ENCODE measurements at regions not wholly inside any gene's neighbourhood (a gene's known extent, or its start where the extent isn't known, plus 50 kb on each side); places are given as distances from the start of the nearest gene placed in this dataset.

DNA sequence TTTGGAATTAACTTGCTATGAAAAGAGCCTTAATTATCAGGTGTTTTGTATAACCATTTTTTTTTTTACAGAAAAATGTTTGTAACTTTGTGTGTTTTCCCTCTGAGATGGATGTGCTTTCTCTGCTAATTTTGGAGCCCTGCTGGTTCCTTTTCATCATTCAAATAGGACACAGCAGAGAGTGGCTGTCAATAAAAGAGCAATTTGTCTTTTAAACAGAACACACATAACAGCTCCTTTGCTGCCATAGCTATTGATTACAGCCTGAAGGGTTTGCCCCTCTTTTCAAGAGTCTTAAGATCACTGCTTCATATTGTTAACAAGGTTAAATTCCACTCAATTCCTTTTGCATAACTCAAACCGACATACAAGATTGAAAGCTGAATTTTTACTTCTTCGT is 187.2 kb upstream of the MBL2 start:
- H3K36me3 Mint-ChIP-seq (ENCODE audit: low read depth) = no peaks in the 10 kb centered on the region
- H3K27me3 Mint-ChIP-seq (ENCODE audit: low read depth) = no peaks in the 10 kb centered on the region
- no peak overlapping the region for H3K27ac Mint-ChIP-seq
- TF ChIP-seq CTCF (IDR thresholded peaks at IDR 0.05; ENCODE audit: unreplicated experiment in 3 of 3) = no peak
- no peak overlapping the region for H3K4me3 Mint-ChIP-seq
- peaks cover 31% of the 10 kb centered on the region for H3K4me1 Mint-ChIP-seq
- H3K9me3 Mint-ChIP-seq = no peaks in the 10 kb centered on the region

DNA sequence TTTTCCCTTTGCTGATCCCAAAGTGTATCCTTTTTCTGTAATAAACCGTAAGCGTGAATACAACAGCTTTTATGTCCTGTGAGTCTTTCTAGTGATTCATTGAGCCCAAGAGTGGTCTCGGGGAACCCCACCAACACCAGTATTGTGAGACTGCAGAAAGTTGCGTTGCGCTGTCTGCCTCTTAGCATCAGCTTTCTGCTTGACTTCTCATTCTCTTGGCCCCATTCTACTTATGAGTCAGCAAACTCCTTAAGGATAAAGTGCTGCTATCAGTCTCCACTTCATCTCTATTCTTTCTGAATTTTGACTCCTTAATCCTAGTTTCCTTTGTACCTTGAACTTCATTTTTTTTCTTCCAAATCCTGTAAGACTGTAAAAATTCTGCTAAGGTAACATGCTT is 184.3 kb upstream of the MBL2 start:
- no peak overlapping the region for H3K4me3 Mint-ChIP-seq
- no peaks in the 10 kb centered on the region for H3K27me3 Mint-ChIP-seq (ENCODE audit: low read depth)
- TF ChIP-seq CTCF (IDR thresholded peaks at IDR 0.05; ENCODE audit: unreplicated experiment in 3 of 3) = no peak
- H3K27ac Mint-ChIP-seq = peak overlapping the region; percentile 37 to 70 (median 52)
- no peaks in the 10 kb centered on the region for H3K9me3 Mint-ChIP-seq
- no peaks in the 10 kb centered on the region for H3K36me3 Mint-ChIP-seq (ENCODE audit: low read depth)
- H3K4me1 Mint-ChIP-seq = peaks cover 43% of the 10 kb centered on the region

DNA sequence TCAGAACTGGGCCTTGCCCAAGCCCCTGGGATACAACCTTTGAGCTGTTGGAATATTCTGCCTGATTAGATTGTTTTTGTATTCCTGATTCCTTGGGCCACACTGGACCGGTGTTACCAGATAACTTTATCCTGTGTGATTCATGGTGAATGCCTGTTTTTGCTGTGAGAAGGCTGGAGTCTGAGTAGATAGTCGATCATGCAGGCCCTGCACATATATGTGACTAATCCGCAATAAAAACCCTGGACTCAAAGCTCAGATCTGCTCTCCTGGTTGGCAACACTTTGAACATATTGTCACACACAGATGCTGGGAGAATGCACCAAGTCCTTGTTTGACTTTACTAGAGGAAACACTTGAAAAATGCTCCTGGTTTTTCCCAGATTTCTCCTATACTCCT is 183.9 kb upstream of the MBL2 start:
- Mint-ChIP-seq H3K4me1 (peaks cover 42% of the 10 kb centered on the region), H3K4me3 (no peak overlapping the region), H3K9me3 (no peaks in the 10 kb centered on the region), H3K27ac (peak overlapping the region; percentile 37 to 70 (median 52)), H3K36me3 (ENCODE audit: low read depth) (no peaks in the 10 kb centered on the region), H3K27me3 (ENCODE audit: low read depth) (no peaks in the 10 kb centered on the region)
- no peak for TF ChIP-seq CTCF (IDR thresholded peaks at IDR 0.05; ENCODE audit: unreplicated experiment in 3 of 3)

DNA sequence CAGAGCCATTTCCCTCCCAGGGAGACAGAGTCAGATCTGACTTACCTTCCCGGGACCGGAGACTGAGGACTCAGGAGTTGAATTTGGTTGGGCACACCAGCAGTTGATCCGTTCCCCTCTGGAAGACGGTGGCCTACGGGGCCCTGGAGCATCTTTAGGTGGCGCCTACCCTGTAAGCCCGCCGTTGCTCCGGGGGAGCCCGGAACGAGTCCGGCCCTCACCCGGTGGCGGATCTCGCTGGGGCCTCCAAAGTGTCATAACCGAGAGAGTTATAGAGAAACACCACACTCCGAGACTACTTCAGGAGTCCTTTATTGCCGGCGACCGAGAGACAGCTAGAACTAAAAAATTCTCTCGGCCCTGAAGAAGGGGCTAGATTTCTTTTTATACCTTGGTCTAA is 182.8 kb upstream of the MBL2 start:
- Mint-ChIP-seq H3K36me3 (ENCODE audit: low read depth) (no peaks in the 10 kb centered on the region), H3K27me3 (ENCODE audit: low read depth) (no peaks in the 10 kb centered on the region), H3K27ac (no peak overlapping the region), H3K4me1 (peaks cover 43% of the 10 kb centered on the region), H3K4me3 (no peak overlapping the region), H3K9me3 (no peaks in the 10 kb centered on the region)
- TF ChIP-seq CTCF (IDR thresholded peaks at IDR 0.05; ENCODE audit: unreplicated experiment in 3 of 3) = no peak

GRCh38 chr10:52954407-52954806 is 181.8 kb upstream of the MBL2 start:
- H3K36me3 Mint-ChIP-seq (ENCODE audit: low read depth) = no peaks in the 10 kb centered on the region
- peak overlapping the region in 1 of 3 experiments; percentile 5 for H3K27ac Mint-ChIP-seq
- H3K4me1 Mint-ChIP-seq = peaks cover 50% of the 10 kb centered on the region
- H3K9me3 Mint-ChIP-seq = no peaks in the 10 kb centered on the region
- H3K27me3 Mint-ChIP-seq (ENCODE audit: low read depth) = peaks cover 2% of the 10 kb centered on the region
- no peak for TF ChIP-seq CTCF (IDR thresholded peaks at IDR 0.05; ENCODE audit: unreplicated experiment in 3 of 3)
- no peak overlapping the region for H3K4me3 Mint-ChIP-seq

- Mint-ChIP-seq H3K27me3 (ENCODE audit: low read depth) (peaks cover 13% of the 10 kb centered on the region), H3K9me3 (no peaks in the 10 kb centered on the region), H3K36me3 (ENCODE audit: low read depth) (no peaks in the 10 kb centered on the region), H3K4me1 (peaks cover 48% of the 10 kb centered on the region), H3K4me3 (no peak overlapping the region), H3K27ac (peak overlapping the region in 2 of 3 experiments; percentile 68 to 75)
- TF ChIP-seq CTCF (IDR thresholded peaks at IDR 0.05; ENCODE audit: unreplicated experiment in 3 of 3) = no peak
These were observed 179.9 kb upstream of the MBL2 start for GRCh38 chr10:52952391-52953055.
